Esophagus squamous epithelium (tissue), 5 donors: ENCODE measurements at regions not wholly inside any gene's neighbourhood (a gene's known extent, or its start where the extent isn't known, plus 50 kb on each side); places are given as distances from the start of the nearest gene placed in this dataset.
A peak's percentile ranks its signal among the peaks of the same experiment; 100 is the strongest.

ENCODE experiments used
- DNase-seq: peaks from one replicate; lab custom pipeline; 2025; lab: John Stamatoyannopoulos, UW
- H3K27ac ChIP-seq, 4 donors: fragments of 200-600 bp; sonication (generic); one replicate each; pipeline ENCODE4 v1.5.1; 2016 to 2019; ENCODE audit warnings: mild to moderate bottlenecking in 1 of 4
- H3K27me3 ChIP-seq, 4 donors: fragments of 200-600 bp; sonication (generic); 1 replicate in 3 of 4; 2 replicates in 1 of 4; pipeline versions ENCODE4 v1.5.1 to v1.6.0; 2017 to 2021; ENCODE audit warnings: antibody characterized with exemption in 1 of 4
- H3K36me3 ChIP-seq, 3 donors: fragments of 200-600 bp; sonication (generic); one replicate each; pipeline ENCODE4 v1.5.1; 2016 to 2019
- H3K4me1 ChIP-seq, 3 donors: fragments of 200-600 bp; sonication (generic); one replicate each; pipeline ENCODE4 v1.5.1; 2017 to 2019
- H3K4me3 ChIP-seq, 4 donors: fragments of 200-600 bp; sonication (generic); 1 replicate in 3 of 4; 2 replicates in 1 of 4; pipeline ENCODE4 v1.5.1; 2016 to 2019; ENCODE audit warnings: mild to moderate bottlenecking in 2 of 4, moderate library complexity in 1 of 4
- H3K9me3 ChIP-seq, 3 donors: fragments of 200-600 bp; sonication (generic); one replicate each; pipeline ENCODE4 v1.5.1; 2016 to 2019
- CTCF ChIP-seq, 6 experiments: fragments of 450-650 bp in 4 of 6; fragments of 200-600 bp in 2 of 6; sonication (generic) in 2 of 6; IDR thresholded peaks; one replicate each; pipeline ENCODE4 v1.5.1; 2016 to 2019; ENCODE audit warnings: antibody characterized with exemption in 6 of 6, mild to moderate bottlenecking in 4 of 6, moderate library complexity in 4 of 6
- POLR2A ChIP-seq, 4 donors: fragments of 450-650 bp; IDR thresholded peaks; one replicate each; pipeline ENCODE4 v1.6.1; 2017; ENCODE audit warnings: antibody characterized with exemption in 4 of 4, mild to moderate bottlenecking in 4 of 4, moderate library complexity in 3 of 4
- WGBS, 2 donors: methylation state at CpG; one replicate each; pipeline ENCODE4 v1.1.5; 2018; 5-methylcytosine and 5-hydroxymethylcytosine counted together
- intact Hi-C: fragments of 100-400 bp; cut with DNase I; formaldehyde crosslinking; loops from one replicate; pipeline ENCODE4 v1.15.0; 2022
- donor health status: DM: yes; HTN: yes; CAD: no.

GRCh38 chr20:56181583-56181982, 66.9 kb upstream of the MC3R start:
- intact Hi-C loops = no loop called here
- Histone ChIP-seq H3K27ac (no peak overlapping the region), H3K4me3 (no peak overlapping the region), H3K27me3 (peaks cover 0 to 4% (median 0%) of the 10 kb centered on the region in 4 donors), H3K4me1 (no peaks in the 10 kb centered on the region), H3K36me3 (no peaks in the 10 kb centered on the region), H3K9me3 (no peaks in the 10 kb centered on the region)
- TF ChIP-seq POLR2A (IDR thresholded peaks at IDR 0.05) = no peak
- TF ChIP-seq CTCF (IDR thresholded peaks at IDR 0.05) = peak in 4 of 6 experiments; percentile 5 to 26 (median 11)
- 64 to 86% methylated on average over 1 of the region's 1 CpG for WGBS, 2 donors
- no peak for DNase-seq

GRCh38 chr20:56187534-56188165, 60.9 kb upstream of the MC3R start:
- Histone ChIP-seq H3K4me3 (no peak overlapping the region), H3K27me3 (no peaks in the 10 kb centered on the region), H3K27ac (no peak overlapping the region), H3K36me3 (no peaks in the 10 kb centered on the region), H3K9me3 (no peaks in the 10 kb centered on the region), H3K4me1 (peaks cover 0 to 9% (median 0%) of the 10 kb centered on the region in 3 donors)
- peak in 3 of 6 experiments; percentile 6 to 36 (median 20) for TF ChIP-seq CTCF (IDR thresholded peaks at IDR 0.05)
- no peak for TF ChIP-seq POLR2A (IDR thresholded peaks at IDR 0.05)
- no peak for DNase-seq
- intact Hi-C loops = no loop called here
- 12 to 16% methylated on average over 6 to 7 of the region's 7 CpGs for WGBS, 2 donors

GRCh38 chr20:56194042-56194441, 54.5 kb upstream of the MC3R start:
- peaks cover 0 to under 1% (median 0%) of the 10 kb centered on the region in 3 donors for H3K9me3 ChIP-seq
- H3K27ac ChIP-seq = no peak overlapping the region
- no peak for DNase-seq
- TF ChIP-seq CTCF (IDR thresholded peaks at IDR 0.05) (no peak), POLR2A (IDR thresholded peaks at IDR 0.05) (no peak)
- H3K4me3 ChIP-seq = no peak overlapping the region
- H3K27me3 ChIP-seq = no peaks in the 10 kb centered on the region
- WGBS, 2 donors = 51 to 57% methylated on average over 2 of the region's 5 CpGs
- intact Hi-C loops = no loop called here
- no peaks in the 10 kb centered on the region for H3K36me3 ChIP-seq
- H3K4me1 ChIP-seq = no peaks in the 10 kb centered on the region

- intact Hi-C loops = no loop called here
- no peak for DNase-seq
- H3K4me3 ChIP-seq = no peak overlapping the region
- peaks cover 0 to 18% (median 15%) of the 10 kb centered on the region in 3 donors for H3K9me3 ChIP-seq
- no peak for TF ChIP-seq POLR2A (IDR thresholded peaks at IDR 0.05)
- peak in 1 of 6 experiments; percentile 24 for TF ChIP-seq CTCF (IDR thresholded peaks at IDR 0.05)
- 41 to 43% methylated on average over 2 of the region's 2 CpGs for WGBS, 2 donors
- H3K27ac ChIP-seq = no peak overlapping the region
- H3K36me3 ChIP-seq = no peaks in the 10 kb centered on the region
- no peaks in the 10 kb centered on the region for H3K4me1 ChIP-seq
- H3K27me3 ChIP-seq = no peaks in the 10 kb centered on the region
These were observed 52.6 kb upstream of the MC3R start for GRCh38 chr20:56195946-56196345.
